Stimulated activated CD8-positive, alpha-beta memory T cell treated with anti-CD3 and anti-CD28 coated beads, Interleukin-2, amount 100 ng/mL, for 48 hours (primary cell): ENCODE measurements at regions not wholly inside any gene's neighbourhood (a gene's known extent, or its start where the extent isn't known, plus 50 kb on each side); places are given as distances from the start of the nearest gene placed in this dataset.
"Not testable (repeated sequence)": the region's sequence is repeated elsewhere in the genome, so short reads cannot be mapped to it uniquely, and the experiment has no call there.

Experiments
- DNase-seq, 2 donors: peaks; one replicate each; pipeline ENCODE4 v3.0.0-alpha.2; 2020; ENCODE audit warnings: low read depth in 2 of 2

DNA sequence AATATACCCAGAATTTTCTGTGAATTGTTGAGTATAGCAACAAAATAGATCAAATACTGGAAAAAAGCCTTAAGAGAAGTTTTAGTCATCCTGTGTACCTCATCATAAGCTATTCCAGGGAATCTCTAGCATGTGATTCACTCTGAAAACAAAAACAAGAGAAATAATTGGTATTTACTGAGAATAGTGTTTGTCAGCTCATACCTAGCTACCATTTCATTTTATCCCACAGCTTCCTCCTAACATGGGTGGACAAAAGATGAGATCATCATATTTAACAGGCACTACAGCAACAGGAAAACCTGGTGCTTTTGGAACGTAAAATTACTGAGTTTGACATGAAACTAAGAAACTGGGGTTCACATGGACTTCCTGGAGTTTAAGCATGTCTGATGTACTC is 753.5 kb upstream of the NECTIN3 start:
- no peak for DNase-seq

DNA sequence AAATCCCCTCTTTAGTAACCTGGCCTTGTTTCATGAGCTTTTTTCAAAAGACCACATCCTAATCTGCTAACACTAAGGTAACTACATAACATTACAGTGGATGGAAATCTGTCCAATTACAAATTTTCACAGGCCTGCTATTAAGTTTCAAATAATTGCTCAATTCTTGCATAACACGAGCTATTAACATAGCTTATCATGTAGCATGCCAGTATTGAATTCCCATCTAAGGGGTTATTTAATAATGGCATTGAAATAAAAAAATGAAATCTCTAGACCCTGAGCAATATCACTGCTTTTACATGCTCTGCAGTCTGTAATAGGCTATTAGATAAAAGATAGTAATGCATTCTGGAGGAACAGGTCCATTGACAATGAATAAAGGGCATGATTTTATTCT is 748.3 kb upstream of the NECTIN3 start:
- DNase-seq, result no peak

DNA sequence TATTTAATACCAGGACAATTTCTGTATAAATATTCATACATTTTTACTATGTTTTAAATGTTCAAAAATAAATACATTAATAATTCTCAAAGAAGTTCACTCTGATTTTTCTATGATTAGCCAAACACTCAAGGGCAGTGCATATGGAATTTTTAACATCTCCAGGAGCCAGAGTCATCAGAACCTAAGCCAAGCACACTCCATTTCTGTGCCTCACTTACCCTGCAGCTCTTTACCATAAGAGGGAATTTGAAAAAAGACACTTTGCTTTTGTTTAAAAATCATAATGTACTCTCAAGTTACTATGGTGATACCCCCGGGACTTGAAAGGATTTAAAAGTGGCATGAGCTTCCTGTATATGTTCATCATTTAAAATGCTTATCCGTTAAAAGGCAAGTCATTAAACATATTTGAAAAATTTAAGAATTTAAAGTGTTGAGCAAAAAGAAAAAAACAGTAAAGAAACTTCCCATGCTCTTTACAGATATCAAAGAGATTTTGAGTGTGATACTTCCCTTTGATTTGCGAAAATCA is 747.4 kb upstream of the NECTIN3 start:
- DNase-seq, result no peak

DNA sequence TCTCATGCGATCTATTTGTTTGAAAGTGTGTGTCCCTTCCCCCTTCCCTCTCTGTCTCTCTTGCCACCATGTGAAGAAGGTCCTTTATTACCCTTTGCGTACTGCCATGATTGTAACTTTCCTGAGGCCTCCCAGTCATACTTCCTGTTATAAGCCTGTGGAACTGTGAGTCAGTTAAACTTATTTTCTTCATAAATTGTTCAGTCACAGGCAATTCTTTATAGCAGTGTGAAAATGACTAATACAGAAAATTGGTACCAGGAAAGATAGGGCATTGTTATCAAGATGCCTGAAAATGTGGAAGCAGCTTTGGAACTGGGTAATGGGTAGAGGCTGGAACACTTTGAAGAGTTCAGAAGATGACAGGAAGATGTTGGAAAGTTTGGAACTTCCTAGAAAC is 743.7 kb upstream of the NECTIN3 start:
- DNase-seq, result no peak

DNA sequence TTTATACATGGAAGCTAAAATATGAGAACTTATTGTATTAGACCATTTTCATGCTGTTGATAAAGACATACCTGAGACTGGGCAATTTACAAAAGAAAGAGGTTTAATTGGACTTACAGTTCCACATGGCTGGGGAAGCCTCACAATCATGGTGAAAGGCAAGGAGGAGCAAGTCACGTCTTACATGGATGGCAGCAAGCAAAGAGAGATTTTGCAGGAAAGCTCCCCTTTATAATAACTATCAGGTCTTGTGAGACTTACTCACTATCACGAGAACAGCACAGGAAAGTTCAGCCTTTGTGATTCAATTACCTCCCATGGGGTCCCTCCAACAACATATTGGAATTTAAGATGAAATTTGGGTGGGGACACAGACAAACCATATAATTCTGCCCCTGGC is 740.1 kb upstream of the NECTIN3 start:
- not testable (repeated sequence) for DNase-seq

DNA sequence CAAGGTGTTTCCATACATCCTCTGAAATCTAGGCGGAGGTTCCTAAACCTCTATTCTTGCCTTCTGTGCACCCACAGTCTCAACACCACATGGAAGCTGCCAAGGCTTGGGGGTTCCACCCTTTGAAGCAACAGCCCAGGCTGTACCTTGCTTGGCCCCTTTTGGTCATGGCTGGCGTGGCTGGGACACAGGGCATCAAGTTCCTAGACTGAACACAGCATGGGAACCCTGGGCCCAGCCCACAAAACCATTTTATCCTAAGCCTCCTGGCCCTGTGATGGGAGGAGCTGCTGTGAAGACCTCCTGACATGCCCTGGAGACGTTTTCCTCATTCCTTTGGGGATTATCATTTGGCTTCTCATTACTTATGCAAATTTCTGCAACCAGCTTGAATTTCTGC is 739.0 kb upstream of the NECTIN3 start:
- DNase-seq, result no peak

DNA sequence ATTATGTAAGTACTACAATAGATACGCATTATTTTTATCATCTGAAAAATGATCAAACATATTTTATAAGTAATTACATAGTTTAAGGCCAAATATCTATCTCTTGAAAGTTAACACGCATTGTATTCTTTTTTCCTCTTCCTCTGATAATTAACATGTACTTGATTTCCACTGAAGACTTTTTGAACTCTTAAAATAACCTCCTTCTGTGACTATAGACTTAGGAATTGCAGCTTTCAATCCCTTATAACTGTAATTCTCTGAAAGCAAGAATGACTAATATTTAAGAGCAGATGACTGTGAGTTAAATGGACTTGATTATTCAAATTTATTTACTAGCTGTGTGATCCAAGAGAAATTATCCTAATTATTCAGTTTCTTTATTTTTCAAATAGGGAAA is 730.6 kb upstream of the NECTIN3 start:
- DNase-seq, result no peak

DNA sequence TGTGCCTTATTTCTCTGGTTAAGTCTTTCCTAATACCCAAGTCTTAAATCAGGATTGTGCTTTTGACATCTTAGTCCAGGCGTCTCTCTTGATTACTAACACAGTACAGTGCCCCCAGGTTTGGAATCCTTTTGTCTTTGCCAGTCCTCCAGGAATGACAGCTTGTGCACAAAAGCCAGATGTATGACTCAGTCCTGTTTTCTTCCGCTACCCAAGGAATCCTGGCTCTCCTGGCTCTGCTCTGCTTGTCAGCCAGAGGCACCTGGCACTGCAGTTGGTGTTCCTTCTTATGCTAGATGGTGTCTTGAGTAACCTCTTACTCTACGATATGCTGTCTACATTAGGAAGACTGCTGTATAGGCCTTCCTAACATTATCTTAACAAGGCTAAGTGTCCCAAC is 728.2 kb upstream of the NECTIN3 start:
- DNase-seq, result no peak

DNA sequence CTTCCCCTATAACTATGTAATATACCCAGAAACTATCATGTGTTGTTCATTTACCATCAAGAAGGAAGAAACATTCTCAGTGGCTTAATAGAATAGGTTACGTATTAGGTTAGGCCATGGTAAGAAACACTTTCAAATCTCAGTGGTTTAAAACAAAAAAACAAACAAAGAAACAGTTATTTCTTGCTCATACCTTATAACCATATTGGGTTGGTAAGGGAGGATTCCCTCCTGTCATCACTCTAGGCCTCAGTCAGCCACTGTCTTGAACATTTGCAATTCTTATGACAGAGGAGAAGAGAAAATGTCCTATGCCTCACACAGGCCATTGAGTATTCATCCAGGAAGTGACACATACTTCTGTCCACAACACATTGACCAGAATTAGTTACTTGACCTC is 727.7 kb upstream of the NECTIN3 start:
- no peak for DNase-seq

DNA sequence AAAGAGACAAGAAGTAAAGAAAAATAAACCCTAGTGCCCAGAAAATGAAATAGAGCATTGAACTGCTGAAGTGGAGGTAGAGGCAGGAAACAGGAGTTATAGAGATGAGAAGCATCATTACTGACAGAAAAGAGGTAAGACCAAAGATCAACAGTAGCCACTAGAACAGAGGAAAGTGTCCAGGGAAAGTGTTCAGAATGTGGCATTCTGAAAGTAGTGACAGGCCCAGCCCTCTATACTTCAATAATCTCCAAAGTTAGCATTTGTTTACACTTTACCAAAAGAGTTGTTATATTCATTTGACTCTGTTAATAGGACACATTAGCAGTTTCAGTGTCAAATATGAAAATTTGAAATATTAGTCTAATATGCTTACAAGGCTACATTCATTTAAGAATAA is 727.1 kb upstream of the NECTIN3 start:
- DNase-seq, result no peak

DNA sequence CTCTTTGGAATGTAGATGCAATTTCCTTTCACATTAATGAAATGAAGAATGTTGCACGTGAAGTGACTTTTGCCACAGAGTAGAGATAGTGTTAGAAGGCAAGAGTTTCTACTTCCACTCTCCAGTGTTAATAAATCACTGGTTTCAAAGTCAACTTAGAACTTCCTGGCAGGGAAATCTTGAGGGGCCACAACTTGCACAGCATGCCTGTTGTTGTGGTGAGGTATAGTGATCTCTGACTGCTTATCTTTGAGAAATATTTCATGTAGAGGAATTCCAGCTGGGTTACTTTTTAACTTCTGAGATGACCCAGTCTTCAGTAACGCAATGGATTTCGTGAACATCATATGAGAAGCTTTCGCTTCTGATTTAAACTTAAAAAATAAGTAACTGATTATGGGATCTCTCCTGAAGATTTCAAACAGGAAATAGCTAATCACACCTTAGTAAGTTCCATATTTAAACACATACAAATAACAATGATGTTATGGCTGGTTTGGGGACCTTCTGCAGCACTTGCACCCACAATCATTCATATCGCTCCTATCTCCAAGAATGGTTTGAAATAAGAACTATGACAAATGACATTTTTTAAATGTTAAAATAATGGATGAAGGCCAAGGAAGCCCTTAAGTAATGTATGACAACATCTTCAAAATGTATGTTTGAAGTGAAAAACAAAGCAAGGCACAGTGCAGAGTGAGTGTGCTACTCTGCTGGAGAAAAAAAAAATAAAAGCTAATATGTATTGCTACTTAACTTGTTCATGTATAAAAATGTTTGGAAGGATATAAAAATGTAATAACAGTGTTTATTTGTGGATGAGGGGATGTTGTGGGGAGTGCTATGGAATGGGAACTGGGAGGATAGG is 726.5 kb upstream of the NECTIN3 start:
- DNase-seq, result no peak

DNA sequence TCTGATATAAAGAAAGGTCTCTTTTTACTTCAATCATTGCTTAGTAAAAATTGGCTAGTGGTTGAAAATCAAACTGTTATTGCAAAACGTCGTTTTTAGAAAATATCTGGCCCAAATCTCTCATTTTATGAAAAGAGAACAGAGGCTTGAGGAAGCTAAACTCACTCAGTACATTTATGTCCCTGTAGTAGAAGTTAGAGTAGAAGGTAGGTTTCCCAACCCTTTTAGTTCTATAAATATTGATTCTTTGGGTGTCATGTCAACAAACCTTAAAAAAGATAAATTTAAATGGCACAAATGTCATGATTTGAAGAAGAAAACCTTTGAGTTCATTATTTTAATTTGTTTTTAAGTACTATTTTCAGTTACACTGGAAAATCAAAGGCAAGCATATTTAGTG is 722.3 kb upstream of the NECTIN3 start:
- no peak for DNase-seq

DNA sequence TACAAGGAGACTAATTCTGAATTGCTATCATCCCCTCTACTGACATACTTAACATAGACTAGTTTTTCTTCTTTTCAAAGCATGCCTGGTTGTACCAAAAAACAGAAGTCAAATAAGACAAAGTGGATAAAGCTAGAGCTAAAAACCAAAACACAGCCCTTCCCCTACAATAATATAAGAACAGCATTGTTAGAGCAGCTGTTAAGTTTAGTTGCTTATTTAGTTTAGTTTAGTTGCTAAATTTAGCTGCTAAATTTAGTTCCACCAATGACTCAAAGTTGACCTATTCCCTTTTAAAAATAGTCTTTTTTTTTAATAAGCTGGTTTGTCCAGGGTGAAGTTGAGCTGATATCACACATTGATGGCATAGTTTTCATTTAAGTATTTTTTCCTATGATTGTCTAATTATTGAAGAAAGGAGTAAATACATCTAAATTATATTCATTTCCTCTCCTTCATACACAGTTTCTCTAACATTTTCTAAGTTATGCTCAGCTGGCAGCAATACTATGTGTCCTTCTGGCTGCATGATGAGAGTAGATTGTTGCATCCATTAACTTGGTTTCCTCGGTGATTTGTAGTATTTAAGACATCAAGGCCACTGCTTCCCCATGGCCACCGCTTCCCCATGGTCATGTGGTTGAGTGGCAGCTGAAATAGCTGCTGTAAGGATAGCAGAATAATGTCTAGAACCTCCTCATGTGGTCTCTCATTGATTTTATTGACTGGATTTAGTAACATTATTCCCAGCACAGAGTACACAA is 718.6 kb upstream of the NECTIN3 start:
- DNase-seq, result no peak

DNA sequence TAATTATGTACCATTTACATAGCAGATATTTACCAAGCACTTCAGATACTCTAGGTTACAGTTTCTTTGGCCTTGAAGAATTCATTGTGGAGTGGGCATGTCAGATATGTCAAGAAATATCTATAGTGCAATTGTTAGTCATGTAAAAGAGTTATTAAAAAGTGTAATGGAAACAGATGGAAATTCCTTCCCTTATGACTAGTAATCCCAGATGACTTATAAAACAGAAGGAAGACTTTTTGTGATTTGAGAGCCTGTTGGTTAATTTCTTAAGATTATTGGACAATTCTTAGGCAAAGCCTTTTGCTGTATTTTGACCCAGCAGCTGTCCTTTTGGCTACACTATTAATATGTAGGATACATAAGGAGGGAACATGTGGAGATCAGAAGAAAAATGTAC is 708.9 kb upstream of the NECTIN3 start:
- no peak for DNase-seq

DNA sequence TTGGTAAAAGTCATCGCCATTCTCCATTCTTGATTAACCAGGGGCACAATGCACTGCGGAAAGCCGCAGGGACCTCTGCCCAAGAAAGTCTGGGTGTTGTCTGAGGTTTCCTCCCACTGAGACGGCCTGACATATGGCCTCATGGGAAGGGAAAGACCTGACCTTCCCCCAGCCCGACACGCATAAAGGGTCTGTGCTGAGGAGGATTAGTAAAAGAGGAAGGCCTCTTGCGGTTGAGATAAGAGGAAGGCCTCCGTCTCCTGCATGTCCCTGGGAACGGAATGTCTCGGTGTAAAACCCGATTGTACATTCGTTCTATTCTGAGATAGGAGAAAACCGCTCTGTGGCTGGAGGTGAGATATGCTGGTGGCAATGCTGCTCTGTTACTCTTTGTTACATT is 704.3 kb upstream of the NECTIN3 start:
- not testable (repeated sequence) for DNase-seq

DNA sequence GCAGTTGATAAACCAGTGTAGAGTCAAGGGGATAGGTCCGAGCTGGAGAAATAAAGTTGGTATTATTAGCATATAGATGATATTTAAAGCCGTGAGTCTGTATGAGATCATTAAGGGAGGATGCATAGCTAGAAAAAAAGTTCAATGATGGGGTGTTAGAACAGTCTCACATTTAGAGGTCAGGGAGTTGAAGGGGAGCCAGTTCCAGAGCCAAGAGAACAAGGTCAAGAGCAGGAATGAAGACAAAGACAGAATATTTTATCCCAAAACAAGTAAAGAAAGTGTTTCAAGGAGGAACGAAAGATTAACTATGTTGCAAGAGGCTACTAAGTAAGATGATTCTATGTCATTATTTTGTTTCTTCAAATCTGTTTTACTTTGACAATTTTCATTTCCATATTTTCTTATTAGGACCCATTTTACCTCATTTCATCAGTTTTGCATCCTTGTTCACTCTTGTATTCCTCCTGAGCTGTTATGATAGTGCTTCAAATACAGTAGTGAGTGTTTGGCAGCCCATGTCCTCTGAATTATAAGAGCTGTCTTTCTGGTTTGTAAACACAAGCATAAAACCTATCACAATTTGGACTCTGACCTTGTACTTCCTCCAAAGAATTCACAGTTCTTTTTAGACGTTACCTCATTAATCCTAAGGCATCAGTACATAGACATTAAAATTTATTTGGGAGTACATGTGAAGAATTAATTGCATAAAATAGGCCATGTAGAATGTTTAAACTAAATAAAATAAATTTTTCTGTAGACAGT is 695.7 kb upstream of the NECTIN3 start:
- no peak for DNase-seq

DNA sequence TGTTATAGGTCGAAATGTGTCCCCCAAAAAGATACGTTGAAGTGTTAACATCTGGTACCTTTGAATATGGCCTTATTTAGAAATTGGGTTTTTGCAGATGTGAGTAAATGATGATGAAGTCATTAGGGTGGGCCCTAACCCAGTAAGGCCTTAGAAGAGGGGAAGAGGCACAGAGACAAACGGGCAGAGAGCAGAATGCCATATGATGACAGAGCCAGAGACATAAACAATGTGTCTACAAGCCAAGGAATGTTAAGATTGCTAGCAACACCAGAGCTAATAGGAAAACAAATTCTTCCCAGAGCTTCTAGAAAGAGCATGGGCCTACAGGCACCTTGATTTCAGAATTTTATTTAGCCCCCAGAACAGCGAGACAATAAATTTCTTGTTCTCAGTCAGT is 693.1 kb upstream of the NECTIN3 start:
- DNase-seq, result no peak

DNA sequence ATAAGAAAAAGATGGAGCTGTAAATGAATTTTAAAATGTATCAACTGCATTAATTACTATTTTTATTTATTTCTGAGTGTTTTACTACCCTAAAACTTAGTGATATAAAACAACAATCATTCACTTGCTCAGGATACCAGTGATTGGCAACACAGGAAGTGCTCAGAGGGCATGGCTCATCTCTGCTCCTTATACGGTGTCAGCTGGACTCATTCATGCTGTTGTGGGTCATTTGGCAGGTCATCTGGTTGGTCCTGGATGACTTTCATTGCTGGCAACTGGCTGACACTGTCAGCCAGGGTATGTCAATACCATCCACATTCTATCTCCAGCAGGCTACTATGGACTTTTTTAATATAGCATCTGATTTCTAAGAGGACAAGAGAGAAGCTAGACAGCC is 689.6 kb upstream of the NECTIN3 start:
- DNase-seq, result no peak

DNA sequence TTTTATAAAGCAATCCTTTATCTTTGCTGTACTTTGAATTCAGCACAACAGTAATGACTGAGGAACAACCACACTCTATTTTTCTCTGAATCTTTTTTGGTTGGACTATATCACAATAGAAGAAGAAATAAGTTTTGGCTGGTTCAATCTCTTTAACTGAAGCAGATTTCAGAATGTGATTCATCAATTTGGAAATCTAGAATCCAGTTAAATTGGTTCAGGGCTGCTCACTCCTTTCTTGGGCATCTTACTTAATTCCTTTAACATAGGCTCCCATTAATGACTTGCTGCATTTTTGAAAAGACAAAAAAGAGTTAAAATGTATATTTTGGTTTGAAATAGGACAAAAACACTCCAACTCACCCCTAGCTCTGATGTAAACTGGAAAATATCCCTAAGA is 688.3 kb upstream of the NECTIN3 start:
- no peak for DNase-seq

DNA sequence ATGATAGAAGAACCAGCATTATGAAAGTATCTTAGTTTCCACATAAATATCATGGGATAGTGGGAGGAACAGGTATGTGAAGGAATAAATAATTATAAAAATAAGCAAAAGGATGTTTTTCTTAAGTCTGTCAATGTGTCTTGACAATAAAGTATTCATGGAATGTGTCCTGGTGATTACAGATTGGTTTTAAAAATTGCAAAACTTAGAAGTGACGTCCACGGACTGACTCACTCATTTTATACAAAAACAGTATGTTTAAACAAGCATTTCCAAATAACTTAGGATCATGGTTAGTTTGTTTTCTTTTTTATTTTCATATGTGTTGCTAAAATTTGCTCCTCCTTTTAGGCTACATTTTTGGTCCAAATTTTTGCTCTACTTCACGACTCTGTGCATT is 687.0 kb upstream of the NECTIN3 start:
- DNase-seq, result no peak

DNA sequence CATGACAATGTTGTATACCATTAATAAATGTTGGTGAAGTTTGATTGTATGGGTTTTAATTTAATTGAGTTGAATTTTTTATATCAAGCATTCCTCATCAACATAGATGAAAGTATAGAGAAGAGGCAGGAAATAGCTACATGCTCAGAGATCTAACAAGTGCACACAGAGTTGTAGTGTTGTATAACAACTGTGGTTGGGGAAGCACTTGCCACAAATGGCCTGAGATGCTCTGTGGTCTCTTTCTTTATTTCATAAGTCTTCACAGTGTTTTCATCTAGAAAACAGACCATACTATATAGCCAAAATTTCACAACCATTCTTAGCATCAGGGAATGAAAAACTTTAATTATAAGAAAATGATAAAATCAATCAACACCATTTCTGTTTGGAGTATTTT is 682.6 kb upstream of the NECTIN3 start:
- DNase-seq, result no peak

DNA sequence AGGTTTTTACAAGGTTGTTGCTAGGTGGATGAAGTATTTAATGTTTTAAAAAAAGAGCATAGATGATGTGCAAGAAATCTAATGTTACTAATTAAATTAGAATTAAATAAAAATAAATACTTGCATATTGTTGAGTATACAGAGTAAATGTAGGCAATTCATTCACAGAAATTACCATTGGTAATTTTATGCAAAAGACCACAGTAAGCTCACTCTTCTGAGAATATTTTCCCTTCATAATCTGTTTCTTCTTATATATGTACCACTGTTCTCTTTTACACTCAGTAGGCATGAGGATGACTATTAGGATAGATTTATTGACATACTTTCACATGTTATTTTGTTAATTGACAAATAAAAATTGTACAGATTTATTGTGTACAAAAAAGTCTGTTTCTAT is 681.2 kb upstream of the NECTIN3 start:
- DNase-seq, result no peak
